ENCODE measurements at regions not wholly inside any gene's neighbourhood (a gene's known extent, or its start where the extent isn't known, plus 50 kb on each side); places are given as distances from the start of the nearest gene placed in this dataset.

- ATAC-seq (no peak), DNase-seq (no peak)
- intact Hi-C loops (cut with micrococcal nuclease), result no loop called here
These were observed 105.4 kb upstream of the LRP1B start for GRCh38 chr2:142236181-142236580.

DNA sequence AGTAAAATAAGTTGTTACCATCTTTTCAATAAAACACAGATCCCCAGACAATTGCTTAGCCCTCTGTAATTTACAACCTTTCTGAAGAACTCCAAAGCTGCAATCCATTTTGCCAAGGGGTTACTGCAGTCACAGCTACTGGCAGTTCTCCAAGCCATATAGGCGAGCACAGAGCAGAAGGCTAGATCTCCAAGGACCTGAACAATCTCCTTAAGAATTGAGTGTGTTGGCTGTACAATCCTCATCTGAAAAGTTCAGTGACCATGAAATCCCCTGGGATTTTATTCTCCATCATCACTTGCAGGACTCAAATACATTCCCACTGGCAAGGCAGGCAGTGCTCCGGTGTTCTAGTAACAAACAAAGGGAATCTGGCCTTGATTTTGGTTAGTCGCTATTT, 103.9 kb upstream of the LRP1B start:
- intact Hi-C loops (cut with micrococcal nuclease), result no loop called here
- no peak for DNase-seq
- no peak for ATAC-seq

- ATAC-seq (no peak), DNase-seq (no peak)
- intact Hi-C loops (cut with micrococcal nuclease), result no loop called here
These were observed 92.5 kb upstream of the LRP1B start for GRCh38 chr2:142223309-142223708.

GRCh38 chr2:142222715-142223114, 91.9 kb upstream of the LRP1B start:
- intact Hi-C loops (cut with micrococcal nuclease), result no loop called here
- no peak for DNase-seq
- ATAC-seq, result no peak

DNA sequence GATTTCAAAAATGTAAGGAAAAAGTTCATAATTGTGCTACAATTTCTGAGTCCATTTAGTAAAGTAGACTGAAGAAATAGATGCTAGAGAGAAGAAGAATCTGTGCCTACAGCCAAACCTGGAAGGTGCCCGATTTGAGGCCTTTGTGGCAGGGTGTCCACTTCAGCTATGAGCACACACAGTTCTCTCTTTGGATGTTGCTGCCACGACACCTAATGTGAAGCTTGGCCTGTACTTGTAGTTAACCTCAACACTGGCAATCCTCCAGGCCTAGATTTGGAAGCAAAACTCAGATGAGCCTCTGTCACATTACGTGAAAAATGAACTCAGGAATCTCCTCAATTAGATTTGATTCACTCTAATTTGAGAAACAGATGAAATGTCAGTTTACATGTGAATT, 90.1 kb upstream of the LRP1B start:
- no peak for ATAC-seq
- no peak for DNase-seq
- intact Hi-C loops (cut with micrococcal nuclease), result no loop called here

DNA sequence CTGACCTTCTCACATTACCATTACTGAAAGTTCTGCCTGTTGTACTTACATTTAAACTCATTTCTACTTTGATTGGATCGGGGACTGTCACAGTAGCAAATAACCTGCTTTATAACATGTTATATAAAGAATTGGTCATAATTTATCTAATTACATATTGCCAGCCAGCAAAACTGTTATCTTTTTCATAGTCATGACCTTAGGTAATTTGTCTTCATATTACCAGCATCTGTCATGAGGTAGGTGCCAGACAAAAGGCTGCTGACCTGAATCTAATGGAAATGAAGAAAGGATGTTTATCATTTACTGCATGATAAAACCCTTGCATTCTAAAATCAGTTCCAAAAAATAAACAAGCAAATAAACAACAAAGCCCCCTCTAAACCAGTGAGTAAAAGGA, 89.4 kb upstream of the LRP1B start:
- no peak for ATAC-seq
- no peak for DNase-seq
- intact Hi-C loops (cut with micrococcal nuclease), result no loop called here

GRCh38 chr2:142218471-142218870, 87.7 kb upstream of the LRP1B start:
- intact Hi-C loops (cut with micrococcal nuclease), result no loop called here
- DNase-seq, result no peak
- no peak for ATAC-seq

DNA sequence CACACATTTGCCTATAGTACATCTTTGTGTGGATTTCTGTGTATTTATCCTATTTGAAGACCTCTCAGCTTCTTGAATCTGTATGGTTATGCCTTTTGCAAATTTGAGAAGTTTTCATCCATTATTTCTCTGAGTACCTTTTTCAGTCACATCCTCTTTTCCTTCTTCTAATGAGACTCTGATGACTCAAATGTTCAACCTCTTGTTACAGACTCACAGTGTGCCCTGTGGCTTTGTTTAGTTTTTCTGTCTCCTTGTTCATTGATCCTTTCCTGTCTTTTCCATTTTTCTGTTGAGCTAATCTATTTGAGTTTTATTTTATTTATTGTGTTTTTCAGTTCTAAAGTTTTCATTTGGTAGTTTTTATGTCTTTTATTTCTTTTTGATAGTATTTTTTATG, 87.0 kb upstream of the LRP1B start:
- intact Hi-C loops (cut with micrococcal nuclease), result no loop called here
- ATAC-seq, result no peak

DNA sequence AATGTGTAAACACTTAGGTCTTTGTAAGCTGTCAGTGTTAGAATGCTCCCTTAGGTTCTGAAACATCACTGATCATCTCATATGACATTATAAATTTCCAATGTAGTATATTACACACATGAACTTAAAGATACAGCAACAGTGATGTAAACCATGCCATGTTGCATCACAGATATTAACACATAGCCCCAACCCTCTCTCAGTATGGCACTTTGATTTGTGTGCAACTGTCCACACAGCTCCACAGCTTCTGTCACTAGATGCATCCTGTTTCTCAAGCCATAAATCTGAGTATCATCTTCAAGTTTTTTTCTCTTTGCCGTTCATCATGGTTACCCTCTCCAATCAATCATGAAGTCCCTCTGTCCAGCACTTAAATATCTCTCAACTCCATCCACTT, 69.2 kb upstream of the LRP1B start:
- ATAC-seq, result no peak
- DNase-seq, result no peak
- intact Hi-C loops (cut with micrococcal nuclease), result no loop called here

More for the DNA sequence above, 87.0 kb upstream of the LRP1B start:
- DNase-seq, result no peak

DNA sequence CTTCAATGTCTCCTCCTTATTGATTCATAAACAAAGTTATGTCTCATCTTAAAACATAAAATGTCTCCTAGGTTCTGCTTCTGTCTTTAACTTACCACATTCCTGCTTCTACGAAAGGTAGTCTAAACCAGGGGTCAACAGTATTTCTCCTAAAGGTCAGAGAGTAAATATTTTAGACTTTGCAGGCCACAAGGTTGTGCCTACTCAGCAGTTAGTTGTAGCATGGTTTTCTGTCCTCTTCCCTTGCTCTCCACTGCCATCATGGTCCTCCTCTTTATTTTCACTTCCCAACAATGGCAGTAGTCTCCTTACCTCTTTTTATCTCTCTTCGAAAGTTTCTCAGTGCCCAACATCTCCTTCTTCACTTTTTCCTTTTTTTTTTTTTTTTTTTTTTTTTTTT, 68.3 kb upstream of the LRP1B start:
- intact Hi-C loops (cut with micrococcal nuclease), result no loop called here
- DNase-seq, result no peak
- ATAC-seq, result no peak

DNA sequence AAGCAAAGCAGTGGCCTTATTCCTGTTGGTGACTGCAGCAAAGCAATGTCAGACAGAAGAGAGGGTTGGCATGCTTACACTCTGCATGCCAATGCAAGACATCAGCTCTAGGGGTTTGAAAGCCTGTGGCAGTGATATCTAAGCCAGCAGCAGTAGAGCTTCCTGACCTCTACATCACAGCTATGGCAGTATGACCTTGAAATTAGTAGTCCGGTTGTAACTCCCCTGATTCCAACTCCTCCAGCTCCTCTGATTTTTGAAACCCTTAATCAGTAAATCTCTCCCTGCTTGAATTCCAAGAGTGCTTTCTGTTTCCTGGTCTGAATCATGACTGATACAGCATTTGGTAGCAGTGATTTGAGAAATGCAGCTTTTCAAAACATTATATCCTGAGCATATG, 60.0 kb upstream of the LRP1B start:
- intact Hi-C loops (cut with micrococcal nuclease), result no loop called here
- no peak for ATAC-seq
- DNase-seq, result no peak

DNA sequence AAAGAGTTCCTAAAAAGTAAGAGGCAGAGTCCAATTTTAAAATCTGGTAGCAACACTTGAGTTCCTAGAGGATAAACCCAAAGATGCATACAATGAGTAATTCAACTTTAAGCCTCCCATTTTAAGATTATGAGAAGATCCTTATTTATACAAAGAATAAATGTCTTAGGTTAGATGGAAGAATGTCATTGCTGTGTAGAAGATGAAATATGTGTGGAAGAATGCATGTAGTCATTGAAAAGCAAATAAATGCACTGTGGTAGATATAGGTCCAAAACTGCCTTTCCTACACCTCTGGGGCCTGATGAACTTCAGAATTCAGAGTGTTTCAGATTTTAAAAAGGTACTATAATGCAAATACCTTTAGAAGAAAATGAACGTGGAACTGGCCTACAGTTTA, 58.7 kb upstream of the LRP1B start:
- DNase-seq, result no peak
- intact Hi-C loops (cut with micrococcal nuclease), result no loop called here
- ATAC-seq, result no peak

DNA sequence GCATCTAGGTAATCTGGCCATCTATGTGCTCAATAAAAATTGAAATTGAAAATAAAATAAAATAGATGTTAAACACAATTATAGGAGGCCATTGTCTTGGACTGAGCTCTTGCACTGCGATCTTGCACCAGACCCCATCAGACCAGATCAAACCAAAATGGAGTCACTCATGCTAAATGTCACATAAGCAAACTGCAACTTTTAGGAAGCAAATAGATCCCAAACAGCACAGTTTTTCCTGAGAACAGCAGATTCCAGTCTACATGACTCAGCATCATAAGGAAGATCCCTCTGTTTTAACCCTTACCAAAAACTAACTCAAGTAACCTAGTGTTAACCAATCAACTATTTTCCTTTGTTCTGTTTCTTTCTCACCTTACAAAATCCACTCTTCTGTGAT, 57.7 kb upstream of the LRP1B start:
- intact Hi-C loops (cut with micrococcal nuclease), result no loop called here
- DNase-seq (no peak), ATAC-seq (no peak)

DNA sequence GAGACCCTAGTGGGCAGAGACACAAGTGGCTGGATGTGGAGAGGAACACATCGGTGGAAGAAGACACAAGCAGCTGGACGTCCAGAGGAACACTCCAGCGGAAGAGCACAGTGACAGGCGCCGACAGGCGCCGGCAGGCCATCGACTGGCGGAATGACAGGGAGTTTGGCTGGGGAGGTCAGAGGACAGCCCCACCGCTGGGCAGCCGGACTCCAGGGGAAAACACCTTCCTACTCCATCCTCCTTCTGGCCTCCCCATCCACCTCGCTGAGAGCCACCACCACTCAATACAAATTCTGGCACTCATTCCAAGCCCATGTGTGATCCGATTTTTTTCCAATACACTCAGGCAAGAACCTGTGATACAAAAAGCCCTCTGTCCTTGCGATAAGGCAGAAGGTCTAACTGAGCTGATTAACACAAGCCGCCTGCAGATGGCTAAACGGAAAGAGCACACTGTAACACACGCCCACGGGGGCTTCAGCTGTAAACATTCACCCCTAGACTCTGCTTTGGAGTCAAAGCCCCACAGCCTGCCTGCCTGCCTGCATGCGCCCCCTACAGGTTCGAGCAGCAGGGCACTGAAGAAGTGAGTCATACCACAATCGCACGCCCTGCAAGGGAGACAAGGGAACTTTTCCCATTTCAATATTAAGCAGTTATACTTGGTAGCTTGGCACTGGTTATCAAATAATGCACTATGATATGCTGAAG, 50.2 kb upstream of the LRP1B start:
- intact Hi-C loops (cut with micrococcal nuclease), result no loop called here
- DNase-seq (no peak), ATAC-seq (no peak)
